HG02852 (cell line): ENCODE measurements at regions not wholly inside any gene's neighbourhood (a gene's known extent, or its start where the extent isn't known, plus 50 kb on each side); places are given as distances from the start of the nearest gene placed in this dataset.

Experiments used
- ATAC-seq: cut with Tn5 transposase; IDR thresholded peaks from one replicate; pipeline ENCODE4 v1.9.1; 2021; ENCODE audit warnings: mild to moderate bottlenecking, moderate library complexity; ENCODE audit not compliant: unreplicated experiment

- no peak for ATAC-seq
These were observed 225.7 kb upstream of the TNP1 start for GRCh38 chr2:217085543-217085942.

GRCh38 chr2:217081799-217082198 is 221.9 kb upstream of the TNP1 start:
- no peak for ATAC-seq

GRCh38 chr2:217079165-217079564 is 219.3 kb upstream of the TNP1 start:
- ATAC-seq: no peak

GRCh38 chr2:217077831-217078407 is 218.1 kb upstream of the TNP1 start:
- ATAC-seq: no peak

- no peak for ATAC-seq
These were observed 216.9 kb upstream of the TNP1 start for GRCh38 chr2:217076657-217077232.

GRCh38 chr2:217076058-217076435 is 216.2 kb upstream of the TNP1 start:
- ATAC-seq: no peak

GRCh38 chr2:217075268-217076057 is 215.6 kb upstream of the TNP1 start:
- no peak for ATAC-seq

- no peak for ATAC-seq
These were observed 214.9 kb upstream of the TNP1 start for GRCh38 chr2:217074576-217075255.

GRCh38 chr2:217071416-217071815 is 211.6 kb upstream of the TNP1 start:
- no peak for ATAC-seq

- no peak for ATAC-seq
These were observed 210.7 kb upstream of the TNP1 start for GRCh38 chr2:217070611-217071010.

GRCh38 chr2:217070043-217070430 is 210.2 kb upstream of the TNP1 start:
- ATAC-seq: no peak

GRCh38 chr2:217069263-217070042 is 209.6 kb upstream of the TNP1 start:
- ATAC-seq: no peak

GRCh38 chr2:217068677-217069250 is 208.9 kb upstream of the TNP1 start:
- ATAC-seq: no peak

GRCh38 chr2:217067787-217068186 is 207.9 kb upstream of the TNP1 start:
- no peak for ATAC-seq

GRCh38 chr2:217066510-217067270 is 206.8 kb upstream of the TNP1 start:
- ATAC-seq: no peak

- ATAC-seq: no peak
These were observed 206.0 kb upstream of the TNP1 start for GRCh38 chr2:217065695-217066405.

GRCh38 chr2:217065012-217065290 is 205.1 kb upstream of the TNP1 start:
- ATAC-seq: no peak

- ATAC-seq: no peak
These were observed 204.6 kb upstream of the TNP1 start for GRCh38 chr2:217064234-217065011.

GRCh38 chr2:217063238-217063755 is 203.4 kb upstream of the TNP1 start:
- ATAC-seq: no peak
